H9 (cell line): ENCODE measurements at regions not wholly inside any gene's neighbourhood (a gene's known extent, or its start where the extent isn't known, plus 50 kb on each side); places are given as distances from the start of the nearest gene placed in this dataset.

Experiments used
- DNase-seq: peaks from one replicate; pipeline ENCODE4 v3.0.0-alpha.2; 2017
- H2AFZ ChIP-seq: one replicate; pipeline ENCODE4 v1.6.1; 2013; ENCODE audit warnings: mild to moderate bottlenecking, low read length, control low read depth, moderate library complexity
- H2AK5ac ChIP-seq: 2 replicates; pipeline ENCODE4 v1.6.1; 2013; ENCODE audit warnings: low read length, control low read depth, mixed read lengths; ENCODE audit not compliant: insufficient read length
- H2BK120ac ChIP-seq: one replicate; pipeline ENCODE4 v1.6.1; 2013; ENCODE audit warnings: low read depth, mild to moderate bottlenecking, low read length, control low read depth, inconsistent platforms; ENCODE audit not compliant: poor library complexity, severe bottlenecking
- H2BK12ac ChIP-seq: 2 replicates; pipeline ENCODE4 v1.6.1; 2013; ENCODE audit warnings: low read length, control low read depth, mixed read lengths, low read depth; ENCODE audit not compliant: insufficient read length
- H2BK15ac ChIP-seq: 2 replicates; pipeline ENCODE4 v1.6.1; 2013; ENCODE audit warnings: low read depth, low read length, control low read depth
- H2BK20ac ChIP-seq: one replicate; pipeline ENCODE4 v1.6.1; 2013; ENCODE audit warnings: low read depth, mild to moderate bottlenecking, low read length, control low read depth, inconsistent platforms; ENCODE audit not compliant: poor library complexity, severe bottlenecking
- H2BK5ac ChIP-seq: 2 replicates; pipeline ENCODE4 v1.6.1; 2013; ENCODE audit warnings: low read length, control low read depth, mixed read lengths; ENCODE audit not compliant: insufficient read length
- H3K14ac ChIP-seq: 2 replicates; pipeline ENCODE4 v1.6.1; 2013; ENCODE audit warnings: low read length, control low read depth; ENCODE audit not compliant: insufficient read depth
- H3K18ac ChIP-seq: 2 replicates; pipeline ENCODE4 v1.6.1; 2013; ENCODE audit warnings: low read depth, mild to moderate bottlenecking, mixed read lengths, low read length, control low read depth; ENCODE audit not compliant: insufficient read length
- H3K23ac ChIP-seq: 2 replicates; pipeline ENCODE4 v1.6.1; 2013; ENCODE audit warnings: low read length, control low read depth, mixed read lengths, low read depth; ENCODE audit not compliant: insufficient read length
- H3K23me2 ChIP-seq: 2 replicates; pipeline ENCODE4 v1.6.1; 2013; ENCODE audit warnings: low read depth, mild to moderate bottlenecking, mixed read lengths, low read length, control low read depth; ENCODE audit not compliant: insufficient read length, poor library complexity, severe bottlenecking
- H3K27ac ChIP-seq: 2 replicates; pipeline ENCODE4 v1.5.1; 2013; ENCODE audit warnings: low read length, control low read depth, mixed read lengths, low read depth; ENCODE audit not compliant: insufficient read length
- H3K27me3 ChIP-seq: 2 replicates; pipeline ENCODE4 v1.6.1; 2013; ENCODE audit warnings: low read length, control low read depth, inconsistent platforms; ENCODE audit not compliant: insufficient read depth
- H3K4ac ChIP-seq: 2 replicates; pipeline ENCODE4 v1.6.1; 2013; ENCODE audit warnings: low read depth, mild to moderate bottlenecking, control low read depth, inconsistent platforms, low read length, moderate library complexity
- H3K4me1 ChIP-seq: 2 replicates; pipeline ENCODE4 v1.6.1; 2013; ENCODE audit warnings: low read length, control low read depth, inconsistent platforms; ENCODE audit not compliant: insufficient read depth
- H3K4me2 ChIP-seq: 2 replicates; pipeline ENCODE4 v1.6.1; 2013; ENCODE audit warnings: low read length, control low read depth, mixed read lengths; ENCODE audit not compliant: insufficient read length, insufficient read depth
- H3K56ac ChIP-seq: 2 replicates; pipeline ENCODE4 v1.6.1; 2013; ENCODE audit warnings: low read depth, mild to moderate bottlenecking, mixed read lengths, low read length, control low read depth; ENCODE audit not compliant: insufficient read length
- H3K79me1 ChIP-seq: 2 replicates; pipeline ENCODE4 v1.6.1; 2013; ENCODE audit warnings: low read depth, mild to moderate bottlenecking, moderate library complexity, low read length, control low read depth, inconsistent platforms; ENCODE audit not compliant: insufficient read depth, poor library complexity, severe bottlenecking
- H3K79me2 ChIP-seq: 2 replicates; pipeline ENCODE4 v1.6.1; 2013; ENCODE audit warnings: low read length, control low read depth, inconsistent platforms; ENCODE audit not compliant: insufficient read depth
- H3K9ac ChIP-seq: 2 replicates; pipeline ENCODE4 v1.6.1; 2013; ENCODE audit warnings: low read length, control low read depth, mixed read lengths; ENCODE audit not compliant: insufficient read length; ENCODE audit errors: extremely low read depth
- H3K9me3 ChIP-seq: one replicate; pipeline ENCODE4 v1.6.1; 2013; ENCODE audit warnings: low read depth, low read length, inconsistent platforms; ENCODE audit not compliant: control insufficient read depth
- H3T11ph ChIP-seq: one replicate; pipeline ENCODE4 v1.6.1; 2013; ENCODE audit warnings: mild to moderate bottlenecking, low read length, control low read depth, inconsistent platforms
- H4K20me1 ChIP-seq: one replicate; pipeline ENCODE4 v1.6.1; 2013; ENCODE audit not compliant: control insufficient read depth, insufficient read length, insufficient read depth
- H4K5ac ChIP-seq: 2 replicates; pipeline ENCODE4 v1.6.1; 2013; ENCODE audit warnings: low read depth, mild to moderate bottlenecking, mixed read lengths, low read length, control low read depth; ENCODE audit not compliant: insufficient read length
- H4K8ac ChIP-seq: replicated peaks from 2 replicates; pipeline ENCODE4 v1.6.1; 2013; ENCODE audit warnings: low read length, control low read depth, mixed read lengths, low read depth; ENCODE audit not compliant: insufficient read length
- H4K91ac ChIP-seq: 2 replicates; pipeline ENCODE4 v1.6.1; 2013; ENCODE audit warnings: low read depth, mild to moderate bottlenecking, moderate library complexity, mixed read lengths, low read length, control low read depth; ENCODE audit not compliant: insufficient read length
- H3K27ac Mint-ChIP-seq, 3 experiments: 2 replicates in 2 of 3; 3 replicates in 1 of 3; pipeline ENCODE4 v1.8.0; 2020 to 2021; ENCODE audit warnings: mixed read lengths in 3 of 3, mild to moderate bottlenecking in 1 of 3, moderate library complexity in 1 of 3
- H3K27me3 Mint-ChIP-seq: 2 replicates; pipeline ENCODE4 v1.8.0; 2021; ENCODE audit warnings: low read depth, mild to moderate bottlenecking, moderate library complexity, mixed read lengths
- H3K36me3 Mint-ChIP-seq, 3 experiments: 2 replicates in 2 of 3; 3 replicates in 1 of 3; pipeline ENCODE4 v1.8.0; 2020 to 2021; ENCODE audit warnings: low read depth in 3 of 3, mixed read lengths in 3 of 3; ENCODE audit not compliant: insufficient read depth in 1 of 3
- H3K4me1 Mint-ChIP-seq, 2 experiments: 2 replicates each; pipeline ENCODE4 v1.8.0; 2020; ENCODE audit warnings: mixed read lengths in 2 of 2
- H3K4me3 Mint-ChIP-seq, 2 experiments: 2 replicates in 1 of 2; 3 replicates in 1 of 2; pipeline ENCODE4 v1.8.0; 2020 to 2021; ENCODE audit warnings: mild to moderate bottlenecking in 2 of 2, mixed read lengths in 2 of 2, moderate library complexity in 1 of 2
- H3K9me3 Mint-ChIP-seq, 2 experiments: 2 replicates in 1 of 2; 3 replicates in 1 of 2; pipeline ENCODE4 v1.8.0; 2020; ENCODE audit warnings: mild to moderate bottlenecking in 2 of 2, mixed read lengths in 2 of 2, moderate library complexity in 1 of 2
- WGBS: extraction: QIAGEN DNeasy Blood & Tissue Kit; methylation state at CpG from one replicate; pipeline ENCODE4 v1.1.7; 2013; ENCODE audit warnings: missing lambda C conversion rate, low lambda C conversion rate, mixed read lengths; ENCODE audit not compliant: insufficient read length; ENCODE audit errors: extremely low coverage; 5-methylcytosine and 5-hydroxymethylcytosine counted together
- TF ChIP-seq, protein P1 (sequence below): fragments of 200-600 bp; sonication (generic); conservative IDR thresholded peaks from 3 replicates; pipeline ENCODE4 v1.8.0; 2021; ENCODE audit warnings: antibody characterized with exemption, mild to moderate bottlenecking

GRCh38 chr12:5295996-5296395 is 135.9 kb upstream of the NTF3 start:
- H2BK20ac ChIP-seq, result no peak overlapping the region
- no peak overlapping the region for H4K91ac ChIP-seq
- no peak overlapping the region for H3K9ac ChIP-seq
- no peak overlapping the region for H3T11ph ChIP-seq
- H3K56ac ChIP-seq, result no peak overlapping the region
- H2BK5ac ChIP-seq, result no peak overlapping the region
- H3K27ac Mint-ChIP-seq, result no peak overlapping the region
- H3K18ac ChIP-seq, result no peak overlapping the region
- H3K23me2 ChIP-seq, result no peaks in the 10 kb centered on the region
- peaks cover 9% of the 10 kb centered on the region; the same call in 1 of the 2 replicates for H3K27me3 Mint-ChIP-seq
- no peak overlapping the region for H3K4me2 ChIP-seq
- no peak overlapping the region for H3K4ac ChIP-seq
- H3K79me1 ChIP-seq, result no peaks in the 10 kb centered on the region
- peaks cover 4% of the 10 kb centered on the region; the same call in 1 of the 2 replicates for H3K4me1 ChIP-seq
- no peak overlapping the region for H2BK12ac ChIP-seq
- H4K20me1 ChIP-seq, result no peaks in the 10 kb centered on the region
- no peak overlapping the region for H4K8ac ChIP-seq
- no peak overlapping the region for H2AK5ac ChIP-seq
- no peak overlapping the region for H2AFZ ChIP-seq
- TF ChIP-seq, protein P1, sequence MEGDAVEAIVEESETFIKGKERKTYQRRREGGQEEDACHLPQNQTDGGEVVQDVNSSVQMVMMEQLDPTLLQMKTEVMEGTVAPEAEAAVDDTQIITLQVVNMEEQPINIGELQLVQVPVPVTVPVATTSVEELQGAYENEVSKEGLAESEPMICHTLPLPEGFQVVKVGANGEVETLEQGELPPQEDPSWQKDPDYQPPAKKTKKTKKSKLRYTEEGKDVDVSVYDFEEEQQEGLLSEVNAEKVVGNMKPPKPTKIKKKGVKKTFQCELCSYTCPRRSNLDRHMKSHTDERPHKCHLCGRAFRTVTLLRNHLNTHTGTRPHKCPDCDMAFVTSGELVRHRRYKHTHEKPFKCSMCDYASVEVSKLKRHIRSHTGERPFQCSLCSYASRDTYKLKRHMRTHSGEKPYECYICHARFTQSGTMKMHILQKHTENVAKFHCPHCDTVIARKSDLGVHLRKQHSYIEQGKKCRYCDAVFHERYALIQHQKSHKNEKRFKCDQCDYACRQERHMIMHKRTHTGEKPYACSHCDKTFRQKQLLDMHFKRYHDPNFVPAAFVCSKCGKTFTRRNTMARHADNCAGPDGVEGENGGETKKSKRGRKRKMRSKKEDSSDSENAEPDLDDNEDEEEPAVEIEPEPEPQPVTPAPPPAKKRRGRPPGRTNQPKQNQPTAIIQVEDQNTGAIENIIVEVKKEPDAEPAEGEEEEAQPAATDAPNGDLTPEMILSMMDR, result no peak
- H3K9me3 Mint-ChIP-seq, result peaks cover 0 to 2% of the 10 kb centered on the region in 2 experiments; a peak in 2 of 5 replicates
- H2BK120ac ChIP-seq, result no peak overlapping the region
- no peaks in the 10 kb centered on the region for H3K79me2 ChIP-seq
- peaks cover under 1 to 13% (median 6%) of the 10 kb centered on the region in 3 experiments for H3K36me3 Mint-ChIP-seq
- peaks cover 17 to 27% of the 10 kb centered on the region in 2 experiments for H3K4me1 Mint-ChIP-seq
- no peak for DNase-seq
- no peak overlapping the region for H4K5ac ChIP-seq
- H3K4me3 Mint-ChIP-seq, result no peak overlapping the region
- no peak overlapping the region for H3K14ac ChIP-seq
- whole genome bisulfite sequencing, result no CpG with 5 or more reads among the region's 2 CpGs
- H3K27ac ChIP-seq, result no peak overlapping the region
- H3K27me3 ChIP-seq, result no peaks in the 10 kb centered on the region
- no peak overlapping the region for H3K23ac ChIP-seq
- no peak overlapping the region for H2BK15ac ChIP-seq
- H3K9me3 ChIP-seq, result no peaks in the 10 kb centered on the region
